ENCODE measurements at regions not wholly inside any gene's neighbourhood (a gene's known extent, or its start where the extent isn't known, plus 50 kb on each side); places are given as distances from the start of the nearest gene placed in this dataset.

DNA sequence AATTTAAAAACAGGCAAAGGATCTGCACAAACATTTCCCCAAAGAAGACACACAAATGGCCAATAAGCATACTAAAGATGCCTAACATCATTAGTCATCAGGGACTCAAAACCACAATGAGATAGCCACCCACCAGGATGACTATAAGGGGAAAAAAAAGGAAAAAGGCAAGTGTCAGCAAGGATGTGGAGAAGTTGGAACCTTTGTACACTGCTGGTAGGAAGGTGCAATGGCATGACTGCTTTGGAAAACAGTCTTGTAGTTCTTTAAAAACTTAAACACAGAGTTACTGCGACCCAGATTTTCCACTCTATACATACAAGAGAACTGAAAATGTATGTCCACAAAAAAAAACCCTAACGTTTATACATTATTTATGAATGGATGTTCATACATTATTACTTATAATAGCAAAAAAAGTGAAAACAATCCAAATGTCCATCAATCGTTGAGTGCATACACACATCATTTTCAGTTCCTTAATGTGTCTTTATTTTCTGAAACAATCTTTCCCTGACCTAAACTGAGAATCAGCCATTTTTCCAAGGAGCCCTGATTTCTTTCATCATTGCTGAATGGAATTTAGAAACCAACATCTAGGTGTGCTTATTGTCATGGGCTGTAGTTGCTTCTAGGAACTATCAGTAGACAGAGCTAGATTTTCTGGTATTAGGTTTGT, 64.7 kb upstream of the TLK1 start:
- no peak for DNase-seq

DNA sequence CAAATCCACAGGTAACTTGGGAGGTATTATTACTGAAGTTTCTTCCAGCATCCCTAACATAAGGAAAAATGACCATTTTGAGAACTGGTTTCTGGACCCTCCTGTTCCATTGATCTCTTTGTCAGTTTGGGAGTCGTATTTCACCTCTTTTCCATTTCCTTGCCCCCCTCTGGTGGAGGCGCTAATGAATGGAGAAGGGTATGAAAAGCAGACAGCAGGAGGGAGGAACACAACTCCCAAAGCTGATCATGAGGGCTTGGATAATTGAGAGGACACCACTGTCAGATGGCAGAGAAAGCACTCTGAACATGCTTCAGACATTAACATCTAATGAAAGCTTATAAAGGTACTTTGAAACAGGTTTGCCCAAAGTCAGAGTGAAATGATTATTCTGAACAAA, 56.6 kb upstream of the TLK1 start:
- no peak for DNase-seq

DNA sequence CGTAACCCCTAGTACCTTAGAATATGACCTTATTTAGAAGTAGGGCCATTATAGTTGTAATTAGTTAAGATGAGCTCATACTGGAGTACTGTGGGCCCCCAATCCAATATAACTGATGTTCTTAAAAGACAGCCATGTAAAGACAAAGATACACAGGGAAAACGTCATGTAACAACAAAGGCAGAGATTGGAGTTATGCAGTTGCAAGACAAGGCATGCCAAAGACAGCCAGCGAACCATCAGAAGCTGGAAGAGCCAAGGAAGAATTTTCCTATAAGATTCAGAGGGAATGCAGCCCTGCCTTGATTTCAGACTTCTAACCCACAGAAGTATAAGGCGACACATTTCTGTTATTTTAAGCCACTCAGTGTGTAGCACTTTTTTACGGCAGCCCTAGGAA, 55.9 kb upstream of the TLK1 start:
- no peak for DNase-seq

DNA sequence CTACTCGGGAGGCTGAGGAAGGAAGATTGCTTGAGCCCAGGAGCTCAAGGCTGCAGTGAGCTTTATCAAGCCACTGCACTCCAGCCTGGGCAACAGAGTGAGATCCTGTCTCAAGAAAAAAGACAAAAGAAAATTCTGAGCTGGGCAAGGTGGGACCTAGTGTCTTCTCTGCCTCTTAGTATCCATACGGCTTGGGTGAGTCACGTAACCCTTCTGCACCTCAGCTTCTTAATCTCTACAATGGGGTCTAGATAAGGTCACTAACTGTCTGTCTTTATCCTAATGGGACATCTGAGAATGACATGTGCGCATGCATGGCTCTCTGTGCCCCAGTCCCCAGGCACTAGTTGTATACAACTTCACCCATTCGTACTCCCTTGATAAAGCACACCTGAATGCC, 53.4 kb upstream of the TLK1 start:
- DNase-seq, result no peak

DNA sequence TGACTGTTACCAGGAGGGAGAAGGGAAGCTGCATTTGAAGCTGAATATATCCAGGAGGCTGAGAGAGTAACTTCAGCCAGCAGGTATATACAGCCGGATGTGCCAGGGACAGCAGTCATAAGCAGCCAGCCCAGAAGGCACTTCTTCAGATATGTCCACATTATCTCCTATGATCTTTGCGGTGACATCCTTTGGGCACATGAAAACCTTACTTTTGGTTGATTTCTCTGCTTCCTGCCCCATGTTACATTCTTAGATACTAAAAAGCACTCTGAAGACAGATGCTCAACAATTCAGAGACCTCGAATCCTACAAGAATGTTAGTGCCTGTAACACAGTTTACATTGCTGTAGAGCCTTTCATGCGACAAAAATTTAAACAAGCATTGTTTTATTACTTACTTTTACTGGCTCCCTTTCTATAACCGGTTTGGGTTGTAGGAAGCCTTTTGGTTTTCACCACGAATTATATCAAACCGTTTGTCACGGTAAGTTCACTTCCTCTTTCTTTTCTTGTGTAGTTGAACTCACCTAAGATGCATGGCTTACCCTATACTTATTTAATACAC, 50.3 kb upstream of the TLK1 start:
- peak in 3 of 5 experiments; percentile 24 to 98 (median 34) for DNase-seq
